ENCODE measurements at regions not wholly inside any gene's neighbourhood (a gene's known extent, or its start where the extent isn't known, plus 50 kb on each side); places are given as distances from the start of the nearest gene placed in this dataset.

- Histone ChIP-seq H3K9ac (ENCODE audit: control insufficient read depth, extremely low read depth, insufficient read depth, low read length) (no peak overlapping the region), H3K9me3 (ENCODE audit: control insufficient read depth, low read depth, low read length) (no peaks in the 10 kb centered on the region), H3K9me1 (ENCODE audit: control insufficient read depth, extremely low read depth, insufficient read depth, low read length) (no peaks in the 10 kb centered on the region), H3K79me2 (ENCODE audit: control insufficient read depth, insufficient read depth, low read length) (no peaks in the 10 kb centered on the region), H3K4me3 (ENCODE audit: control insufficient read depth in 2 of 3, extremely low read depth in 1 of 3, insufficient read depth in 2 of 3, low read depth in 1 of 3, low read length in 3 of 3) (no peak overlapping the region), H3K4me2 (ENCODE audit: control insufficient read depth, extremely low read depth, insufficient read depth, low read depth, low read length) (no peak overlapping the region), H3K36me3 (ENCODE audit: control insufficient read depth in 2 of 2, extremely low read depth in 1 of 2, insufficient read depth in 2 of 2, low read length in 2 of 2) (no peaks in the 10 kb centered on the region), H3K27ac (ENCODE audit: control insufficient read depth, insufficient read depth, low read length) (no peak overlapping the region), H4K20me1 (ENCODE audit: control insufficient read depth, extremely low read depth, insufficient read depth, low read length) (no peaks in the 10 kb centered on the region), H3K4me1 (ENCODE audit: control insufficient read depth, extremely low read depth, insufficient read depth, low read length) (no peaks in the 10 kb centered on the region), H2AFZ (ENCODE audit: control insufficient read depth, low read length) (no peak overlapping the region), H3K27me3 (ENCODE audit: control insufficient read depth, extremely low read depth, insufficient read depth, low read length) (no peaks in the 10 kb centered on the region)
- FAIRE-seq (no peak), DNase-seq (ENCODE audit: low read depth, low spot score) (no peak)
- dilution Hi-C loops (cut with MboI; ENCODE audit: extremely low pct_ligation_motif_present, low sequenced_read_pairs): no loop called here
- TF ChIP-seq EZH2 (IDR thresholded peaks at IDR 0.05; ENCODE audit: low read length) (no peak), CTCF (optimal IDR thresholded peaks at IDR 0.05 in 1 of 3, IDR thresholded peaks at IDR 0.05 in 1 of 3, conservative IDR thresholded peaks at IDR 0.05 in 1 of 3; ENCODE audit: extremely low read depth in 1 of 3, insufficient read depth in 2 of 3, low read length in 3 of 3) (no peak)
Observed at GRCh38 chr1:102186536-102186935, 189.8 kb upstream of the OLFM3 start.

- H3K9me3 ChIP-seq (ENCODE audit: control insufficient read depth, low read depth, low read length): no peaks in the 10 kb centered on the region
- no peak overlapping the region for H2AFZ ChIP-seq (ENCODE audit: control insufficient read depth, low read length)
- no peak overlapping the region for H3K4me2 ChIP-seq (ENCODE audit: control insufficient read depth, extremely low read depth, insufficient read depth, low read depth, low read length)
- no peak for TF ChIP-seq CTCF (optimal IDR thresholded peaks at IDR 0.05 in 1 of 3, IDR thresholded peaks at IDR 0.05 in 1 of 3, conservative IDR thresholded peaks at IDR 0.05 in 1 of 3; ENCODE audit: extremely low read depth in 1 of 3, insufficient read depth in 2 of 3, low read length in 3 of 3)
- no peak for TF ChIP-seq EZH2 (IDR thresholded peaks at IDR 0.05; ENCODE audit: low read length)
- dilution Hi-C loops (cut with MboI; ENCODE audit: extremely low pct_ligation_motif_present, low sequenced_read_pairs): no loop called here
- DNase-seq (ENCODE audit: low read depth, low spot score): no peak
- no peak overlapping the region for H3K4me3 ChIP-seq (ENCODE audit: control insufficient read depth in 2 of 3, extremely low read depth in 1 of 3, insufficient read depth in 2 of 3, low read depth in 1 of 3, low read length in 3 of 3)
- FAIRE-seq: no peak
- no peaks in the 10 kb centered on the region for H3K4me1 ChIP-seq (ENCODE audit: control insufficient read depth, extremely low read depth, insufficient read depth, low read length)
- no peaks in the 10 kb centered on the region for H3K9me1 ChIP-seq (ENCODE audit: control insufficient read depth, extremely low read depth, insufficient read depth, low read length)
- no peak overlapping the region for H3K27ac ChIP-seq (ENCODE audit: control insufficient read depth, insufficient read depth, low read length)
- no peaks in the 10 kb centered on the region for H4K20me1 ChIP-seq (ENCODE audit: control insufficient read depth, extremely low read depth, insufficient read depth, low read length)
- no peaks in the 10 kb centered on the region for H3K27me3 ChIP-seq (ENCODE audit: control insufficient read depth, extremely low read depth, insufficient read depth, low read length)
- no peaks in the 10 kb centered on the region for H3K79me2 ChIP-seq (ENCODE audit: control insufficient read depth, insufficient read depth, low read length)
- no peak overlapping the region for H3K9ac ChIP-seq (ENCODE audit: control insufficient read depth, extremely low read depth, insufficient read depth, low read length)
- no peaks in the 10 kb centered on the region for H3K36me3 ChIP-seq (ENCODE audit: control insufficient read depth in 2 of 2, extremely low read depth in 1 of 2, insufficient read depth in 2 of 2, low read length in 2 of 2)
Observed at GRCh38 chr1:102185260-102185659, 188.5 kb upstream of the OLFM3 start.

Measured in keratinocyte (primary cell).